Neuronal stem cell (in vitro differentiated cells): ENCODE measurements at regions not wholly inside any gene's neighbourhood (a gene's known extent, or its start where the extent isn't known, plus 50 kb on each side); places are given as distances from the start of the nearest gene placed in this dataset.
A peak's percentile ranks its signal among the peaks of the same experiment; 100 is the strongest.

Experiments
- DNase-seq: peaks from one replicate; pipeline ENCODE4 v3.0.0-alpha.2; 2013; ENCODE audit warnings: low spot score
- H2AFZ ChIP-seq: one replicate; pipeline ENCODE4 v1.6.1; 2013; ENCODE audit warnings: mild to moderate bottlenecking, low read length, inconsistent platforms
- H2AK5ac ChIP-seq: 2 replicates; pipeline ENCODE4 v1.6.1; 2013; ENCODE audit warnings: low read depth, mild to moderate bottlenecking, inconsistent platforms, low read length, moderate library complexity, mixed read lengths
- H2BK120ac ChIP-seq: 2 replicates; pipeline ENCODE4 v1.6.1; 2013; ENCODE audit warnings: low read depth, mild to moderate bottlenecking, inconsistent platforms, low read length, moderate library complexity, mixed read lengths
- H2BK12ac ChIP-seq: one replicate; pipeline ENCODE4 v1.6.1; 2013; ENCODE audit warnings: low read length, inconsistent platforms
- H2BK15ac ChIP-seq: 2 replicates; pipeline ENCODE4 v1.6.1; 2013; ENCODE audit warnings: mild to moderate bottlenecking, low read length, inconsistent platforms, mixed read lengths
- H2BK5ac ChIP-seq: one replicate; pipeline ENCODE4 v1.6.1; 2013; ENCODE audit warnings: inconsistent platforms, mild to moderate bottlenecking, low read length, moderate library complexity
- H3K14ac ChIP-seq: one replicate; pipeline ENCODE4 v1.6.1; 2013; ENCODE audit warnings: low read length, inconsistent platforms
- H3K18ac ChIP-seq: 2 replicates; pipeline ENCODE4 v1.6.1; 2013; ENCODE audit warnings: low read length, inconsistent platforms
- H3K23ac ChIP-seq: 2 replicates; pipeline ENCODE4 v1.6.1; 2013; ENCODE audit warnings: low read depth, mild to moderate bottlenecking, mixed read lengths, low read length, inconsistent platforms; ENCODE audit not compliant: poor library complexity
- H3K27ac ChIP-seq: replicated peaks from 3 replicates; pipeline ENCODE4 v1.5.1; 2013; ENCODE audit warnings: low read length, inconsistent platforms
- H3K27me3 ChIP-seq, 3 experiments: 2 replicates each; pipeline ENCODE4 v1.6.1; 2013; ENCODE audit warnings: low read length in 3 of 3, mild to moderate bottlenecking in 2 of 3, inconsistent platforms in 1 of 3, low read depth in 1 of 3, mixed read lengths in 1 of 3, moderate library complexity in 1 of 3; ENCODE audit not compliant: control insufficient read depth in 3 of 3, insufficient read depth in 3 of 3
- H3K36me3 ChIP-seq, 2 donors: replicated peaks in 1 of 2; 2 replicates each; pipeline ENCODE4 v1.6.1; 2013; ENCODE audit warnings: low read length in 2 of 2; ENCODE audit not compliant: control insufficient read depth in 2 of 2, insufficient read depth in 2 of 2
- H3K4ac ChIP-seq: 2 replicates; pipeline ENCODE4 v1.6.1; 2013; ENCODE audit warnings: inconsistent platforms, mild to moderate bottlenecking, low read length, moderate library complexity
- H3K4me1 ChIP-seq, 2 donors: 1 replicate in 1 of 2; 2 replicates in 1 of 2; pipeline ENCODE4 v1.6.1; 2013; ENCODE audit warnings: low read length in 2 of 2, low read depth in 1 of 2; ENCODE audit not compliant: control insufficient read depth in 2 of 2, insufficient read depth in 1 of 2
- H3K4me2 ChIP-seq: one replicate; pipeline ENCODE4 v1.6.1; 2013; ENCODE audit warnings: mild to moderate bottlenecking, low read length, inconsistent platforms; ENCODE audit not compliant: insufficient read depth, poor library complexity, severe bottlenecking
- H3K4me3 ChIP-seq, 2 donors: 2 replicates each; pipeline ENCODE4 v1.5.1; 2013; ENCODE audit warnings: low read length in 2 of 2, mild to moderate bottlenecking in 2 of 2, inconsistent platforms in 1 of 2, moderate library complexity in 1 of 2
- H3K79me1 ChIP-seq: one replicate; pipeline ENCODE4 v1.6.1; 2013; ENCODE audit warnings: low read depth, mild to moderate bottlenecking, inconsistent platforms, low read length, moderate library complexity
- H3K9ac ChIP-seq: one replicate; pipeline ENCODE4 v1.6.1; 2013; ENCODE audit warnings: mild to moderate bottlenecking, low read depth, low read length, inconsistent platforms; ENCODE audit not compliant: poor library complexity
- H3K9me3 ChIP-seq, 2 donors: replicated peaks in 1 of 2; 2 replicates each; pipeline versions ENCODE3 to v1.6.1; 2013; ENCODE audit warnings: low read length in 2 of 2, mild to moderate bottlenecking in 2 of 2, inconsistent platforms in 1 of 2, low read depth in 1 of 2, mixed read lengths in 1 of 2, moderate library complexity in 1 of 2; ENCODE audit not compliant: control insufficient read depth in 2 of 2, insufficient read depth in 1 of 2
- H4K8ac ChIP-seq: one replicate; pipeline ENCODE4 v1.6.1; 2013; ENCODE audit warnings: low read depth, mild to moderate bottlenecking, inconsistent platforms, low read length, moderate library complexity
- H4K91ac ChIP-seq: one replicate; pipeline ENCODE4 v1.6.1; 2013; ENCODE audit warnings: low read length, low read depth, mild to moderate bottlenecking, inconsistent platforms; ENCODE audit not compliant: poor library complexity
- WGBS, 2 donors: extraction: QIAGEN DNeasy Blood & Tissue Kit; methylation state at CpG; one replicate each; pipeline ENCODE4 v1.1.7; 2013; ENCODE audit warnings: missing lambda C conversion rate in 2 of 2, mixed read lengths in 1 of 2; ENCODE audit not compliant: insufficient read length in 2 of 2, insufficient replicate concordance in 1 of 2; ENCODE audit errors: extremely low coverage in 2 of 2; 5-methylcytosine and 5-hydroxymethylcytosine counted together

DNA sequence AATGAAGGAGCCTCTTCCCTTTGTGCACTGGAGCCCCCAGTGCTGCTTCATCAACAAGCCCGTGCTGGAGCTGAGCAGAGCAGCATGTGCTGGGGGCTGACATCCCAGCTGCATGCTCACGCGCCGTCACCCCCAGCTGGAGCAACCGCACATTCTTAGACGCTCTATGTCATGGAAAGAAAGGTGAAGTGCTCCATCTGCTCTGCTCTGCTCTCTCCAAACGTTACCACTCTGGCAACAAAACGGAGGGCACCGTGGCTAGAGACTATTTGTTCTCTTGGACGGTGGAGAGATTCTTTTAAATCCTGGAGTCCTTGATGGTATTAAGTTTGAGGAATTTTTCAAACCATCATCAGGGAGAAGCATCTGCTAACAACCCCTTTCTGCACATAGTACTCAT lies 208.4 kb downstream of the C12orf75 start:
- Histone ChIP-seq H4K8ac (no peak overlapping the region), H3K4me3 (no peak overlapping the region), H3K9me3 (peaks cover 6 to 22% of the 10 kb centered on the region in 2 donors), H3K23ac (no peak overlapping the region), H3K4me2 (no peak overlapping the region), H3K18ac (peak overlapping the region; percentile 70), H3K9ac (no peak overlapping the region), H2BK15ac (no peak overlapping the region), H3K14ac (no peak overlapping the region), H2AK5ac (peak overlapping the region; percentile 65), H3K36me3 (no peaks in the 10 kb centered on the region), H2BK120ac (peak overlapping the region; percentile 21), H3K27ac (no peak overlapping the region), H3K4me1 (no peaks in the 10 kb centered on the region), H2AFZ (no peak overlapping the region), H3K79me1 (no peaks in the 10 kb centered on the region), H4K91ac (no peak overlapping the region), H3K27me3 (no peaks in the 10 kb centered on the region), H3K4ac (no peak overlapping the region), H2BK12ac (no peak overlapping the region), H2BK5ac (no peak overlapping the region)
- no CpG with 5 or more reads among the region's 10 CpGs for WGBS, 2 donors
- no peak for DNase-seq

DNA sequence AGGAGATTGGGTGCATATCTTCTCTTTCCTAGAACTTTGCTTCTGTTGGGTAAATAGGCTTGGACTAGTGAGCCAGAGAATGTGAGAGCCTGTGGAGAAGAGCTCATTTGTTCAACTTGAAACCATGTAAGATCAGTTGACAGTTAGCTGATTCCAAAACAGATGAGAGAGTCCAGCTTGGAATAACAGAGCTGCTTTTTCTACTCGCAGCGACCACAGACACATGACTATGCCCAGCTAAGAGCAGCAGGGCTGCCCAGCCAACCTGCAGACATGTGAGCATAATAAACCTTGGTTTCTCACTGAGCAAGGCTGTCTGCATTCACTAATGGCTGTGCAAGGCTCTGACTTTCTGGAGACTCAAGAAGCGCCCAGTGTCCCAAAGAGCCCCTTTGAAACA lies 209.2 kb downstream of the C12orf75 start:
- no peak overlapping the region for H3K9ac ChIP-seq
- no peak for DNase-seq
- H3K9me3 ChIP-seq = peaks cover 2 to 14% of the 10 kb centered on the region in 2 donors
- H3K36me3 ChIP-seq = no peaks in the 10 kb centered on the region
- no peak overlapping the region for H3K14ac ChIP-seq
- no peak overlapping the region for H3K18ac ChIP-seq
- no peak overlapping the region for H4K8ac ChIP-seq
- H2BK5ac ChIP-seq = no peak overlapping the region
- H2BK12ac ChIP-seq = no peak overlapping the region
- H2AK5ac ChIP-seq = no peak overlapping the region
- no peaks in the 10 kb centered on the region for H3K79me1 ChIP-seq
- no peak overlapping the region for H2BK120ac ChIP-seq
- no peaks in the 10 kb centered on the region for H3K27me3 ChIP-seq
- WGBS, 2 donors = no CpG with 5 or more reads among the region's 3 CpGs
- H3K23ac ChIP-seq = no peak overlapping the region
- no peak overlapping the region for H2AFZ ChIP-seq
- no peak overlapping the region for H4K91ac ChIP-seq
- H3K4me2 ChIP-seq = no peak overlapping the region
- H3K4ac ChIP-seq = no peak overlapping the region
- no peak overlapping the region for H3K4me3 ChIP-seq
- no peaks in the 10 kb centered on the region for H3K4me1 ChIP-seq
- no peak overlapping the region for H3K27ac ChIP-seq
- H2BK15ac ChIP-seq = no peak overlapping the region

DNA sequence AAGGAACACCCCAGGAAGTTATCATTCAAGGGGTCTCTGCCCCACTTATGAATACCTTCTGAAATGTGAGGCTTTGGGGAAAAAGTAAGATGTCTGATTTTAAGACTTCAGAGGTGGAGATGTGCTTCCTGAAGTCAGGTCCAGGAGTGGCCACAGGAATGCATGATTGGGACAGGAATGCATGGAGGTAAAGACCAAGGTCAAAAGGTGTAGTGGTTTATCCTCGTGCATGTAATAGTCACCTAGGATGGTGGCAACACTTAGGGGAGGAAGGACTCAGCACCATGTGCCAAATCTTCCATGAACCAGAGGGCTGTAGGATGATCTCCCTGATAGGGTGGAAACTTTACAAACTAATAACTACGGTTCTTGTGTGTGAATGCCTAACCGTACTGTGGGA lies 217.3 kb downstream of the C12orf75 start:
- Histone ChIP-seq H2BK5ac (no peak overlapping the region), H2BK120ac (no peak overlapping the region), H3K4me3 (no peak overlapping the region), H3K4me2 (no peak overlapping the region), H2AK5ac (no peak overlapping the region), H2BK15ac (no peak overlapping the region), H4K91ac (no peak overlapping the region), H3K4ac (no peak overlapping the region), H3K36me3 (no peaks in the 10 kb centered on the region), H3K23ac (no peak overlapping the region), H3K79me1 (no peaks in the 10 kb centered on the region), H2BK12ac (no peak overlapping the region), H2AFZ (no peak overlapping the region), H3K4me1 (no peaks in the 10 kb centered on the region), H3K18ac (no peak overlapping the region), H3K27me3 (peaks cover 0 to 3% (median 0%) of the 10 kb centered on the region in 3 experiments), H3K27ac (no peak overlapping the region), H3K9me3 (peaks cover 0 to 3% of the 10 kb centered on the region in 2 donors), H3K9ac (no peak overlapping the region), H4K8ac (no peak overlapping the region), H3K14ac (no peak overlapping the region)
- DNase-seq = no peak
- no CpG with 5 or more reads among the region's 3 CpGs for WGBS, 2 donors

DNA sequence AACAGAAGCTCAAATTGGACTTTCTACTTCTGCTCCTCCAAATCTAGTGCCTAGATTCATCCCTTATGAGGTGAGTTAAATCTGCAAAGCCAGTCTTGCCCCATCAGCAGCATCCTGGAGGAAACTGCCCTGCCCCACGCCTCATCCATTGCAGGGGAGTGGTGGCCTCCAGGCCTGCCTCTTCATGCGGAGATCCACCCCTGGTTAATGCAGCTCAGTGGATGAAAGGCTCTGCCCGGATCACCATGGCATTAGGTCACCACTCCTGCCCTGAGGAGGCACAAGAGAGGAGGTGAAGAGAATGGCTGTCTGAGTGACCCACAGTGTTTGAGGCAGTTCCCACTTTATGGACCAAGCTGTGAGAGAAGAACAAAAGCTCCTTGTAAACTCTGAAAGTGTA lies 218.1 kb downstream of the C12orf75 start:
- H2BK15ac ChIP-seq = no peak overlapping the region
- H2AFZ ChIP-seq = no peak overlapping the region
- H3K18ac ChIP-seq = peak overlapping the region; percentile 45
- H3K27ac ChIP-seq = no peak overlapping the region
- H3K23ac ChIP-seq = no peak overlapping the region
- no peak overlapping the region for H3K4ac ChIP-seq
- H3K9me3 ChIP-seq = peaks cover 0 to under 1% of the 10 kb centered on the region in 2 donors
- no peaks in the 10 kb centered on the region for H3K4me1 ChIP-seq
- no peak for DNase-seq
- no peak overlapping the region for H3K4me2 ChIP-seq
- H3K4me3 ChIP-seq = no peak overlapping the region
- H3K9ac ChIP-seq = no peak overlapping the region
- H3K36me3 ChIP-seq = no peaks in the 10 kb centered on the region
- no peak overlapping the region for H3K14ac ChIP-seq
- no peak overlapping the region for H2BK120ac ChIP-seq
- H3K27me3 ChIP-seq = peaks cover 0 to 3% (median 0%) of the 10 kb centered on the region in 3 experiments
- H2AK5ac ChIP-seq = peak overlapping the region; percentile 9
- no peak overlapping the region for H4K91ac ChIP-seq
- H4K8ac ChIP-seq = no peak overlapping the region
- no peaks in the 10 kb centered on the region for H3K79me1 ChIP-seq
- no CpG with 5 or more reads among the region's 3 CpGs for WGBS, 2 donors
- H2BK12ac ChIP-seq = no peak overlapping the region
- H2BK5ac ChIP-seq = no peak overlapping the region
